GM12873 (cell line): ENCODE measurements at regions not wholly inside any gene's neighbourhood (a gene's known extent, or its start where the extent isn't known, plus 50 kb on each side); places are given as distances from the start of the nearest gene placed in this dataset.

Experiments used
- CTCF ChIP-seq: IDR thresholded peaks from 2 replicates; pipeline ENCODE4 v1.5.1; 2012; ENCODE audit warnings: low read depth, mild to moderate bottlenecking, moderate library complexity, low read length, control low read depth; ENCODE audit not compliant: insufficient read depth; ENCODE audit errors: missing control alignments

DNA sequence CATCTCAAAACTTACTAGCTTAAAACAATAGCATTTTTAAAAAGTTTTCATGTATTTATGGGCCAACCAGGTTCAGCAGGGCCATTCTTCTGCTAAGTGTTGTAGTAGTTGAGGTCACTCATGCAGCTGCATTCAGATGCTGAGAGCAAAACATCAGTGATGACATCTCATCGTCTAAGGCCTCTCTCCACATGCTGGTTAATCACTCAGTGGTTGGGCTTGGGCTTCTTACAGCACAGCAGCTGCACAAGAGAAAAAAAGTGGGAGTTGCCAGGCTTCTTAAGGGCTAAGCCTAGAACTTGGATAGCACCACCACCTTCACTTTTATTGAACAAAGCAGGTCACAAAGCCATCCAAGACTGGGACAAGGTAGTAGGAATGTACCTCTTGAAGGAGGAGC, 190.3 kb downstream of the IRS1 start:
- TF ChIP-seq CTCF, result no peak

DNA sequence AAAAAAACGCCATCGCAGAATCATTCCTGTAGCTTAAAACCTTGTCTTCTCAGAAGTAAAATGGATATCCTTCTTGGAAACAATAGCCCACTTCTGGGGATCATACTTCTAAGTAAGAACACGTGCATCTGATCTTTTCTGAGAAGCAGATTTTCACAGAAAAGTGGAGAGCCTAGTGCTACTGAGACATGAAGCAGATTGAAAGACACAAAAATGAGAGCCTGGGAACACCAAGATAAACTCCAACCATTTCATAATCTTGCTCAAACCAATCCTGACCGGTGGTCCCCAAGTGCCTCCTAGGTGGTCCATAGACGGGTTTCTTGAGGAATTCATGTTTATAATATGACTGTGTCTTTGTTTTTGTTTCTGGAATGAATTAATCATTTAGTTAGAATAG, 191.2 kb downstream of the IRS1 start:
- TF ChIP-seq CTCF, result no peak

- no peak for TF ChIP-seq CTCF
Measured at GRCh38 chr2:226607379-226607778, 192.2 kb downstream of the IRS1 start.

DNA sequence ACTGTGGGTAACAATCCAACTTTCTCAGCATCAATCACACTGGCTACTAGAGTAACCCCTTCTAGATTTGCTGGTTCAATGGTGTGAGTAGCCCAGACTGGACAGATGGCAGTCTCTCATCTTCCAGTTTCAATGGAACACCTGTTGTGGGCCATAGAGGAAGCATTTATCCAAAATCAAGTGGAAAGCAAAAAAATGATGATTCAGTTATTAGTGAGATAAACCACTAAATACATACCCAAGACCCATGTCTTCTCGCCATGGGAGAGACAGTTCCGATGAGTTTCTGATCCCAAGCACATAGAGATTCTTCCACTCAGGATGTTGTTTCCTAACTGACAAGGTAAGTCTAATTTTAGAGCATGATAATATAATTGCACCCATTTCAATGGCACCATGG, 194.0 kb downstream of the IRS1 start:
- no peak for TF ChIP-seq CTCF

DNA sequence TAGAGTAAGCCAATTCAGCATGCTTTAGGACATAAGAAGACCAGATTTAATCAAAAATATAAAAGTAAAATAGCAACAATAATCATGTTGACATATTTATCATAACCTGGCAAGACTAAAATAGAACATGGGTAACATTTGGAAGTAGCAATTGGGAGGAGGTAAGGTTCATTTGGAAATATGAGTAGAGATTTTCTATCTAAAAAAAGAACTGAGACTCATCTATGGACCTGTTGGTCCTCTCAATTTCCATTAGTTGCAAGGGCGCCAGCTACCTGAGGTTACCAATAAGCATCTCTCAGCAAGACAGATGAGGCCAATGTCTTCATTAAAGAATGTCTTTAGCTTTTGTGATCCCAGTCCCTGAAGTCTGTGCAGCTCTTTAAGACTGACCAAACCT, 196.0 kb downstream of the IRS1 start:
- TF ChIP-seq CTCF, result no peak

DNA sequence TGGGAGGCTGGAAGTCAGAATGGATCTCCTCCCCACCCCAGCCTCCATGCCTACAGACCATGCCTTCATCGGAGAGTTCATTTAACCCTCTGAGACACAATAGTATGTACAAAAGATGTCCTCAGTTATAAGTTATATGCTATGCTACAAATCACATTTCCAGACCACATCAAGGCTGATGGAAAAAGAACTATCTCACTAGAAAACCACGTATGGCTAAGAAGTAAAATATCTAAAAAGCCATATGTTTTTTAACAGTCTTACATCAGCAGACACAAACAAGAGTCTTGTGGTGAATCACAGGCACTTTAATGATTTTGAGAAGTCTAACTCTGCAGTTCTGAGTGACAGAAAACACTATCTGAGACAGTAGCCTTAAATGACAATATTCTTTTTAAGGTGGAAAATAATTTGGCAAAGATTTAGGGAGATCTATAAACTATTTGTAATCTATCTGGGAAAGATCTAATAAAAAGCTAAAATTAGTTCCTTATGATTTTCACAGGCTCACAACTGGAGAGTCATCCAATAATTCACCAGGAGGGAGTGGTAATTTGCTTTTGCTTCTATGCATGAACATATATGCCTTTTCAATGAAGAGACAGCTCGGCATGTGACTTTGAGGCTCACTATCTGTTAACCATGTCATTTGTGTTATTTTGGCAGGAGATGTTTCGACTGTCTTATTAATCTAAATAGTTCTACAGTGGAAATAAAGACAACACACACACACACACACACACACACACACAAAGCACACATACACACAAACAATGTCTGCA, 197.5 kb downstream of the IRS1 start:
- no peak for TF ChIP-seq CTCF

DNA sequence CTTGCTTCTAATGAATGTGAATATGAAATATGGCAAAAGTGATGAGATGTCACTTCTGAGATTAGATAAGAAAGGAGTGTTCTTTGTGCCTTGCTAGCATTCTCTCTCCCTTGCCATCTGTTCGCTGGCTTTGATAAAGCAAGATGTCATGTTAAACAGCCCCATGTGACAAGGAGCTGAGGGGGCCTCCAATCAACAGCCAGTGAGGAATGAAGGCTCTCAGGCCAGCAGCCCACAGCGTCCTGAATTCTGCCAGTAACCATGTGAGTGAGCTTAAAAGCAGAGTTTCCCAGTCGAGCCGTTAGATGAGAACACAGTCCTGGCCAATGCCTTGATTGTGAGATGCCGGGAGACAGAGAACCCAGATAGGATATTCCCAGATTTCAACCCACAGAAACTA, 198.8 kb downstream of the IRS1 start:
- no peak for TF ChIP-seq CTCF

DNA sequence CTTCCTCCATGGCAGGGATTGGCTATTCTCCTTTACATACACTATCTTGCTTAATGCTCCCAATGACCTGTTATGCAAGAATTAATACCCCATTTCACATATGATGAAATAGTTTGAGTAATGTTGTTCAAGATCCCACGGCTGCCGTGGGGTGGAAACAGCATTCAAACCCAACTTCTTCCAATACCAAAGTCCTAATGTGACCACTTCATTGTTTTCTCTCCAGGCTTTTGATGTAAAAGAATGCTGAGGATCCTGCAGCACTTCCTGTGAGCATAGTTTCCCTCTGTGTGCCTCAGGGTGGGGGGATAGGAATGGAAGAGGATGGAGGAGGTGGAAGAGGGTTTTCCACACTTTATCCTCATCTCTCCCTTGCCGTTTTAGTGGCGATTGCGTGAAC, 199.4 kb downstream of the IRS1 start:
- no peak for TF ChIP-seq CTCF
